Caco-2 (cell line): ENCODE measurements at regions not wholly inside any gene's neighbourhood (a gene's known extent, or its start where the extent isn't known, plus 50 kb on each side); places are given as distances from the start of the nearest gene placed in this dataset.

ENCODE experiments used
- BruUV-seq: library from RNA; stranded (reverse); fragments of 400-500 nt; replicated peaks from 2 replicates; lab custom pipeline; 2021; lab: Mats Ljungman, UMichigan
- CTCF ChIA-PET: fragments of 300-600 bp; sonication (Branson Sonifier 250); formaldehyde crosslinking; loops from one replicate; lab custom pipeline; 2022; ENCODE audit warnings: antibody characterized with exemption; lab: Charles Lee
- POLR2A ChIA-PET: fragments of 300-600 bp; sonication (Branson Sonifier 250); formaldehyde crosslinking; loops from one replicate; lab custom pipeline; 2022; ENCODE audit warnings: antibody characterized with exemption; lab: Charles Lee
- DNase-seq, 2 experiments: peaks; one replicate each; pipeline versions ENCODE4 v3.0.0 to v3.0.0-alpha.2; 2020 to 2022
- H3K27me3 ChIP-seq: replicated peaks from 2 replicates; pipeline ENCODE4 v1.6.0; 2011; ENCODE audit warnings: low read length; ENCODE audit not compliant: control insufficient read depth, insufficient read depth
- H3K36me3 ChIP-seq: 2 replicates; pipeline ENCODE4 v1.5.1; 2011; ENCODE audit warnings: low read length; ENCODE audit not compliant: control insufficient read depth, insufficient read depth
- H3K4me1 ChIP-seq: fragments of 250-450 bp; sonication (Bioruptor Pico); 2 replicates; pipeline ENCODE4 v1.5.1; 2020; ENCODE audit warnings: mild to moderate bottlenecking
- H3K4me3 ChIP-seq: 2 replicates; pipeline ENCODE4 v1.5.1; 2011; ENCODE audit warnings: low read depth, mild to moderate bottlenecking, control low read depth, low read length
- H3K9me3 ChIP-seq: fragments of 250-450 bp; sonication (Bioruptor Pico); 2 replicates; pipeline ENCODE4 v1.5.1; 2020; ENCODE audit warnings: mild to moderate bottlenecking, moderate library complexity
- H3K27ac Mint-ChIP-seq: one replicate; pipeline ENCODE4 v1.8.0; 2022; ENCODE audit warnings: mixed read lengths; ENCODE audit not compliant: unreplicated experiment
- H3K27me3 Mint-ChIP-seq: one replicate; pipeline ENCODE4 v1.8.0; 2022; ENCODE audit warnings: mixed read lengths; ENCODE audit not compliant: insufficient read depth, unreplicated experiment
- H3K36me3 Mint-ChIP-seq: one replicate; pipeline ENCODE4 v1.8.0; 2022; ENCODE audit warnings: mild to moderate bottlenecking, mixed read lengths; ENCODE audit not compliant: insufficient read depth, unreplicated experiment
- H3K4me1 Mint-ChIP-seq: one replicate; pipeline ENCODE4 v1.8.0; 2022; ENCODE audit warnings: low read depth, mixed read lengths; ENCODE audit not compliant: unreplicated experiment
- H3K4me3 Mint-ChIP-seq: one replicate; pipeline ENCODE4 v1.8.0; 2022; ENCODE audit warnings: mild to moderate bottlenecking, moderate library complexity, mixed read lengths; ENCODE audit not compliant: unreplicated experiment
- H3K9me3 Mint-ChIP-seq: one replicate; pipeline ENCODE4 v1.8.0; 2022; ENCODE audit warnings: mixed read lengths; ENCODE audit not compliant: unreplicated experiment
- CTCF ChIP-seq, 2 experiments: fragments of 200-600 bp in 1 of 2; IDR thresholded peaks; 1 replicate in 1 of 2; 2 replicates in 1 of 2; pipeline versions ENCODE4 v1.5.1 to v1.8.0; 2011 to 2022; ENCODE audit warnings: antibody characterized with exemption in 1 of 2, control low read depth in 1 of 2, inconsistent platforms in 1 of 2, low read depth in 1 of 2, low read length in 1 of 2, mild to moderate bottlenecking in 1 of 2, moderate library complexity in 1 of 2; ENCODE audit not compliant: insufficient read depth in 1 of 2, severe bottlenecking in 1 of 2, unreplicated experiment in 1 of 2
- intact Hi-C: fragments of 100-400 bp; cut with micrococcal nuclease; formaldehyde crosslinking; loops from one replicate; pipeline ENCODE4 v1.10.0; 2022; ENCODE audit not compliant: unreplicated experiment

- TF ChIP-seq CTCF (IDR thresholded peaks at IDR 0.05; ENCODE audit: insufficient read depth in 1 of 2, low read depth in 1 of 2, low read length in 1 of 2, severe bottlenecking in 1 of 2, unreplicated experiment in 1 of 2), result no peak
- Mint-ChIP-seq H3K4me1 (no peaks in the 10 kb centered on the region), H3K27me3 (peaks cover 3% of the 10 kb centered on the region), H3K27ac (no peak overlapping the region), H3K9me3 (peaks cover 9% of the 10 kb centered on the region), H3K4me3 (no peak overlapping the region), H3K36me3 (no peaks in the 10 kb centered on the region)
- Histone ChIP-seq H3K36me3 (no peaks in the 10 kb centered on the region), H3K4me3 (no peak overlapping the region), H3K27me3 (no peaks in the 10 kb centered on the region), H3K4me1 (no peaks in the 10 kb centered on the region), H3K9me3 (no peaks in the 10 kb centered on the region)
- intact Hi-C loops, result no loop called here
- no peak for DNase-seq
- ChIA-PET CTCF (no interaction called here), POLR2A (no interaction called here)
- BruUV-seq, result no TSS peak
Measured at GRCh38 chr6:130529569-130530149, 163.8 kb downstream of the TMEM200A start.

- CTCF ChIA-PET, result no interaction called here
Measured at GRCh38 chr6:130534627-130535026, 168.8 kb downstream of the TMEM200A start.

GRCh38 chr6:130535242-130535641, 169.4 kb downstream of the TMEM200A start:
- POLR2A ChIA-PET, result no interaction called here
- TF ChIP-seq CTCF (IDR thresholded peaks at IDR 0.05; ENCODE audit: insufficient read depth in 1 of 2, low read depth in 1 of 2, low read length in 1 of 2, severe bottlenecking in 1 of 2, unreplicated experiment in 1 of 2), result no peak
- Histone ChIP-seq H3K4me3 (no peak overlapping the region), H3K36me3 (no peaks in the 10 kb centered on the region), H3K27me3 (no peaks in the 10 kb centered on the region), H3K9me3 (no peaks in the 10 kb centered on the region), H3K4me1 (no peaks in the 10 kb centered on the region)
- no peak overlapping the region for H3K4me3 Mint-ChIP-seq
- CTCF ChIA-PET, result no interaction called here
- peaks cover 39% of the 10 kb centered on the region for H3K9me3 Mint-ChIP-seq
- no peaks in the 10 kb centered on the region for H3K36me3 Mint-ChIP-seq
- no TSS peak for BruUV-seq
- intact Hi-C loops, result no loop called here
- peaks cover 3% of the 10 kb centered on the region for H3K27me3 Mint-ChIP-seq
- DNase-seq, result no peak
- no peaks in the 10 kb centered on the region for H3K4me1 Mint-ChIP-seq
- no peak overlapping the region for H3K27ac Mint-ChIP-seq

More at GRCh38 chr6:130534627-130535026, 168.8 kb downstream of the TMEM200A start:
- H3K9me3 Mint-ChIP-seq, result peaks cover 33% of the 10 kb centered on the region
- no peaks in the 10 kb centered on the region for H3K36me3 Mint-ChIP-seq
- Histone ChIP-seq H3K9me3 (no peaks in the 10 kb centered on the region), H3K4me1 (no peaks in the 10 kb centered on the region), H3K36me3 (no peaks in the 10 kb centered on the region), H3K4me3 (no peak overlapping the region), H3K27me3 (no peaks in the 10 kb centered on the region)
- no peak overlapping the region for H3K4me3 Mint-ChIP-seq
- no peak for TF ChIP-seq CTCF (IDR thresholded peaks at IDR 0.05; ENCODE audit: insufficient read depth in 1 of 2, low read depth in 1 of 2, low read length in 1 of 2, severe bottlenecking in 1 of 2, unreplicated experiment in 1 of 2)
- intact Hi-C loops, result no loop called here
- H3K27me3 Mint-ChIP-seq, result peaks cover 3% of the 10 kb centered on the region
- no TSS peak for BruUV-seq
- POLR2A ChIA-PET, result no interaction called here
- H3K27ac Mint-ChIP-seq, result no peak overlapping the region
- no peak for DNase-seq
- H3K4me1 Mint-ChIP-seq, result no peaks in the 10 kb centered on the region
